Thyroid gland (tissue), 4 donors: ENCODE measurements at regions not wholly inside any gene's neighbourhood (a gene's known extent, or its start where the extent isn't known, plus 50 kb on each side); places are given as distances from the start of the nearest gene placed in this dataset.

Experiments used
- POLR2A ChIP-seq, 2 donors: fragments of 450-650 bp; IDR thresholded peaks; one replicate each; pipeline ENCODE4 v1.6.1; 2017; ENCODE audit warnings: antibody characterized with exemption in 2 of 2, mild to moderate bottlenecking in 2 of 2, moderate library complexity in 1 of 2
- TF ChIP-seq, protein P1 (sequence below), 6 experiments: fragments of 200-600 bp in 3 of 6; fragments of 450-650 bp in 3 of 6; sonication (generic) in 3 of 6; IDR thresholded peaks; one replicate each; pipeline ENCODE4 v1.5.1; 2016 to 2019; ENCODE audit warnings: antibody characterized with exemption in 6 of 6, mild to moderate bottlenecking in 2 of 6, inconsistent platforms in 1 of 6, moderate library complexity in 1 of 6

- TF ChIP-seq, protein P1, sequence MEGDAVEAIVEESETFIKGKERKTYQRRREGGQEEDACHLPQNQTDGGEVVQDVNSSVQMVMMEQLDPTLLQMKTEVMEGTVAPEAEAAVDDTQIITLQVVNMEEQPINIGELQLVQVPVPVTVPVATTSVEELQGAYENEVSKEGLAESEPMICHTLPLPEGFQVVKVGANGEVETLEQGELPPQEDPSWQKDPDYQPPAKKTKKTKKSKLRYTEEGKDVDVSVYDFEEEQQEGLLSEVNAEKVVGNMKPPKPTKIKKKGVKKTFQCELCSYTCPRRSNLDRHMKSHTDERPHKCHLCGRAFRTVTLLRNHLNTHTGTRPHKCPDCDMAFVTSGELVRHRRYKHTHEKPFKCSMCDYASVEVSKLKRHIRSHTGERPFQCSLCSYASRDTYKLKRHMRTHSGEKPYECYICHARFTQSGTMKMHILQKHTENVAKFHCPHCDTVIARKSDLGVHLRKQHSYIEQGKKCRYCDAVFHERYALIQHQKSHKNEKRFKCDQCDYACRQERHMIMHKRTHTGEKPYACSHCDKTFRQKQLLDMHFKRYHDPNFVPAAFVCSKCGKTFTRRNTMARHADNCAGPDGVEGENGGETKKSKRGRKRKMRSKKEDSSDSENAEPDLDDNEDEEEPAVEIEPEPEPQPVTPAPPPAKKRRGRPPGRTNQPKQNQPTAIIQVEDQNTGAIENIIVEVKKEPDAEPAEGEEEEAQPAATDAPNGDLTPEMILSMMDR (IDR thresholded peaks at IDR 0.05) = no peak
- TF ChIP-seq POLR2A (IDR thresholded peaks at IDR 0.05) = no peak
Observed at GRCh38 chr14:101007004-101007614, 103.6 kb upstream of the RTL1 start.
